ENCODE measurements at regions not wholly inside any gene's neighbourhood (a gene's known extent, or its start where the extent isn't known, plus 50 kb on each side); places are given as distances from the start of the nearest gene placed in this dataset.
"Not testable (repeated sequence)": the region's sequence is repeated elsewhere in the genome, so short reads cannot be mapped to it uniquely, and the experiment has no call there.

GRCh38 chr6:142637624-142638351 lies 307.2 kb downstream of the HIVEP2 start:
- DNase-seq (ENCODE audit: low spot score), result no peak

GRCh38 chr6:142642651-142643050 lies 302.3 kb downstream of the HIVEP2 start:
- no peak for DNase-seq (ENCODE audit: low spot score)

- no peak for DNase-seq (ENCODE audit: low spot score)
Observed at GRCh38 chr6:142644866-142645265, 300.1 kb downstream of the HIVEP2 start.

DNA sequence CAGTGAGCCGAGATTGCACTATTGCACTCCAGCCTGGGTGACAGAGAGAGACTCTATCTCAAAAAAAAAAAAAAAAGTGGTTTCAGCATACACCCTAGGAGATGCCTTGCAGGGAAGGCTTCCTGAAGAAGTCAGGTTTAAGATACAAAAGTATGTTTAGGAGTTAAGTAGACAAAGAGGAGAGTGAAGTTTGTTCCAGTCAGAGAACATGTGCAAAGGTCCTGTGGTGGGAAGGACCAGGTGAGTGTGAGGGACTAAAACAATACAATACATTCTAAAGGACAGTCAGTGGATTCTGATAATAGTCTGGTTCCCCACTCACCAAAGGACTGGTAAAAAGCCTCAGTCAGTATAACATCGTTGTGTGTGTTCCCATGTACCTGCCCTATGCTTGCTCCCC lies 299.3 kb downstream of the HIVEP2 start:
- DNase-seq (ENCODE audit: low spot score), result no peak

- no peak for DNase-seq (ENCODE audit: low spot score)
Observed at GRCh38 chr6:142647449-142648035, 297.4 kb downstream of the HIVEP2 start.

DNA sequence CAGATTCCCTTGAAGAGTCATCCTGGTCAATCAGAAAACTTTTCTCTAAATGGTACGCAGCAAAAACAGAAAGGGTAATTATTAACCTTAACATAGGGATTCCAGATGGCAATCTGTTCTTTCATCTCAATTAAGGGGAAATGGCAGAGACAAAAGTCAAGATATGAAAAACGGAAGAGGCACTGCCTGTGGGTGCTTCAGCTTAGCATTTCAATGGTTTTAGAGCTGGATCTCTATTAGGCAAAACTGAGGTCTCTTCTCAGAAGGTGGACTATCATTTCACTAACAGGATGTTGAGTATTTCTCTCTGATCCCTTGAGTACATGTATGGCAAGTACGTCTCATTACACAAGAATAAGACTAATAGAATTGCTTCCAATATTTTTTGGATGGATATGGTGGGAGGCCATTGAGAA lies 296.9 kb downstream of the HIVEP2 start:
- no peak for DNase-seq (ENCODE audit: low spot score)

GRCh38 chr6:142648526-142648925 lies 296.4 kb downstream of the HIVEP2 start:
- no peak for DNase-seq (ENCODE audit: low spot score)

GRCh38 chr6:142649438-142650234 lies 295.3 kb downstream of the HIVEP2 start:
- not testable (repeated sequence) for DNase-seq (ENCODE audit: low spot score)

DNA sequence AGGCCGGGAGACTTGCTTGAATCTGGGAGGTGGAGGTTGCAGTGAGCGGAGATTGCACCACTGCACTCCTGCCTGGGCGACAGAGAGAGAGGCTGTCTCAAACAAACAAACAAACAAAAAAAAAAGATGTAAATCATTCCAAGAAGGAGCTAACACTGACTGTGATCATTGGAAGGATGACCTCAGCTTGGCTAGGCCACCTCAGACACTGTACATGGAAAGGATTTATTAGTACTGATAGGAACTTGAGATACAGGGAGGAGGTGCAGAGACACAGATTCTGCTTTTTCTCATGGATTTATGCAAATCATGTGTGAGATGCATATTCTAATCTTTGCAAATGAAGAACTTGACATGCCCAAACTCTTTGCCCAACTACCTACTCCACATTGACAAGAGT lies 293.6 kb downstream of the HIVEP2 start:
- no peak for DNase-seq (ENCODE audit: low spot score)

- DNase-seq (ENCODE audit: low spot score), result no peak
Observed at GRCh38 chr6:142653710-142654420, 291.1 kb downstream of the HIVEP2 start.

DNA sequence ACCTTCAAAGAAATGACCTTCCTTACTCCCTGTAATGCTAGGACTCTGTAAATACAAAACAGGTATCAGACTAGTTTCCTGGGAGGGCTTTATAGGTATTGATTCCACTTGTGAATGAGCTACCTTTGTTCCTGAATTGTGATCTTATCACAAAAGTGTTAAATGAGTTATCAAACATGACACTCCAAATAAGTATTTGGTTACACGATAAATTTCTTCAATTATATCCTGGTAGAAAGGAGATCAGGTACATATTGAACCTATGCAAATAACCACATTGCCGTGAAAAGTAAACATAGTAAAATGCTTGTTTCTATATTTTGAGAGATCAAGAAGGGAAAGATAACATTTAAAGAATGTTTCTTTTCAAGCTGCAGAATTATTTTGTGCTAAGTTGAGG lies 285.3 kb downstream of the HIVEP2 start:
- DNase-seq (ENCODE audit: low spot score), result no peak

DNA sequence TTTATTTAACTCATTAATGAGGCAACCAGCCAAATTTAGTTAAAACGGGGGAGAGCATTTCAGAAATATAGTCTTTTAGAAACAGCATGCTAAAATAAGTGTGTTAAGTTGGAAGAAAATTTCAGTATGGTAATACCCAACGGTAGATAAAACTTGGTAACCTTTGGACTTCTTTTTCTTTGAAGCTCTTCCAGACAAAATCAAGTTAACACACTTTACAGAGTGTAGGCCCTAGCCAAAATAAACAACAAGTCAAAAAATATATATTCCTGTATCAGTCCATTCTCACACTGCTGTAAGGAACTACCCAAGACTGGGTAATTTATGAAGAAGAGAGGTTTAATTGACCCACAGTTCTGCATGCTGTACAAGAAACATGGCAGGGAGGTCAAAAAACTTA lies 279.6 kb downstream of the HIVEP2 start:
- DNase-seq (ENCODE audit: low spot score), result no peak

GRCh38 chr6:142666599-142667185 lies 278.3 kb downstream of the HIVEP2 start:
- DNase-seq (ENCODE audit: low spot score), result no peak

DNA sequence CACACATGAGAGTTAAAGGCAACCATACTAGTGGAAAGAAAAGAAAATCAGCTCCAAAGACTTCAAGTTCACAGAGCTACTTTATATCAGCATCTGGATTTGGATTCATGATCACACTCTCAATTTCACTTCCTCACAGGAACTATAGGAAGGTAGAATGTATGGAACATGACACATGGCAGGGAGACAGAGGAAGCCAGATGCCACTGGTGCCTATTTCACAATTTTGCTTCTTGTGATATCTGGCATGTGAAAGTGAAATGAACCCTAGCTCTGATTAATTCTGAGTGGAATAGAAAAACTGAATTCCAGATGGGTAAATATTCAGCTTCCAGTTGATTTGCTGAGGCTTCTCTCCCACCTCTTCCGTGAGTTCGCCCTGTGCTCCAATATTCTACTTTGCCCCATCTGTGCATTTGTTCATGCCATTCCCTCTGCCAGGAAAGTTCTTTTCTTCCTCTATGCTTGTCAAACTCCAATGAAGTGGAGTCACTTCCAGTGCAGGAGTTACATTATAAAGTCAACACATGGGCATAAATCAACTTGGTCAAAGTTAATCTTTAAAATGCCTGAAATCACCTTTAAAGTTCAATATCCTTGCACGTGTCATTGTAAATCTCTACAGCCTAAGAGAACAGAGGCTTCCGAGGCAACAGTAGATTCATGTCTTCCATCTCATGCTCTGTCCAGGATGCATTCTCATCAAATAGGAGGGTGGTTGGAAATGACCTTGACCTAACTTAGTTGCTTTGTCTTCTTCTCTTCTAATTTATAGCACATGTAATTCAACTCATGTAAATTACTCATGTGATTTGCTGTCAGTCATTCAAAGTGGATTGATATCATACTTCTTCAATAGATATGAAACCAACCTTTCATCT lies 275.3 kb downstream of the HIVEP2 start:
- DNase-seq (ENCODE audit: low spot score), result no peak

GRCh38 chr6:142671791-142672190 lies 273.2 kb downstream of the HIVEP2 start:
- DNase-seq (ENCODE audit: low spot score), result no peak

- DNase-seq (ENCODE audit: low spot score), result no peak
Observed at GRCh38 chr6:142675517-142675916, 269.5 kb downstream of the HIVEP2 start.

GRCh38 chr6:142676027-142676443 lies 268.9 kb downstream of the HIVEP2 start:
- no peak for DNase-seq (ENCODE audit: low spot score)

DNA sequence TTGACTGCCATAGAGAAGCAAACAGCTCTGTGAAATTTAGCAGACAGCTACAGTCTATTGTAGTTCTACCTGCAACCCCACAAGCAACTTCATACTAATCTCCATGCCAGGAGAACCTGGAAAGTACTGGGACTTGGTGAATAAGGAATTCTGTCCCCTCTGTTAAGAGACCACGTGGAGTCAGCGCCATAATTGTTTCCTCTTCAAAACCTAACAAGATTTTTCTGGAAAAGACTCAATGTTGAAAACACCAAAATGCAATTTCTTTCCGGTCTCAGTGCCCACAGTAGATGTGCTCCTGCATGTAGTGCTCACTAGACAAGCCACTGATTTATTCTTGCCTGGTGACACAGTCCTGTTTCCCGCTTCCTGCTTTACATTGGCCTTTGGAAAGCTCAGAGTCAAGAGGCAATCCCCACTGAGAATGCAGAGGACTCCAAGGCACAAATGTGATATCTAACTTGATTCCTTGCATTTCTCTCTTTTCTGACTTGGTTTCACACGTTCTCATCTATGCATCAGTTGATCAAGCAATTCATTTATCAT lies 268.3 kb downstream of the HIVEP2 start:
- no peak for DNase-seq (ENCODE audit: low spot score)

GRCh38 chr6:142679907-142680700 lies 264.9 kb downstream of the HIVEP2 start:
- DNase-seq (ENCODE audit: low spot score), result no peak

DNA sequence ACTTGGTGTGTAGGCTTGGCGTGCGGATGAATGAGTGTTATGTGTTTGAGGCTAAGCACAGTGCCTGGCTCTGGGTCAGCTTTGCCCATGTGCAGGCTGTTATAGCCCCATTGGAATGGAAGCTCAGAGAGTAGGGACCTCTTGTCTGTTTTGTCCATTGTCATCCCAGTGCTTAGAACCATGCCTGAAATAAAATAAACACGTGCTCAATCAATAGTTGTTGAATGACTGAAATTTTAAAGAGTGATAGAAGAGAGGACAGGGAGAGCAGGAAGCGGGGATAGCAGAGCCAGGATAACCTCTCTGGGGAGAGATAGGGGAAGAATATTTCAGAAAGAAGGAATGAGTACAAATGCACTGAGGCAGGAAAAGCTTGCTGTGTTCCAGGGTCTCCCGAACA lies 263.9 kb downstream of the HIVEP2 start:
- no peak for DNase-seq (ENCODE audit: low spot score)
